OCI-LY7 (cell line): ENCODE measurements at regions not wholly inside any gene's neighbourhood (a gene's known extent, or its start where the extent isn't known, plus 50 kb on each side); places are given as distances from the start of the nearest gene placed in this dataset.

Experiments used
- BruUV-seq: library from RNA; stranded (reverse); fragments of 400-500 nt; replicated peaks from 2 replicates; lab custom pipeline; 2021; lab: Mats Ljungman, UMichigan
- CTCF ChIA-PET: fragments of 300-600 bp; sonication (Branson Sonifier 250); formaldehyde crosslinking; loops from one replicate; lab custom pipeline; 2022; ENCODE audit warnings: antibody characterized with exemption; ENCODE audit not compliant: unreplicated experiment; lab: Charles Lee
- POLR2A ChIA-PET: fragments of 300-600 bp; sonication (Branson Sonifier 250); formaldehyde crosslinking; loops from one replicate; lab custom pipeline; 2022; ENCODE audit warnings: antibody characterized with exemption; lab: Charles Lee
- DNase-seq: peaks from one replicate; pipeline ENCODE4 v3.0.0-alpha.2; 2015; ENCODE audit warnings: low spot score
- H2AFZ ChIP-seq: fragments of 200-600 bp; sonication (generic), shearing (Covaris generic); 2 replicates; pipeline ENCODE4 v1.6.1; 2014; ENCODE audit warnings: mild to moderate bottlenecking, antibody characterized with exemption, low read length, moderate library complexity
- H3K27ac ChIP-seq: fragments of 200-600 bp; sonication (generic); 2 replicates; pipeline ENCODE4 v1.5.1; 2014; ENCODE audit warnings: mixed run types, low read depth, mild to moderate bottlenecking, moderate library complexity, low read length, inconsistent platforms; ENCODE audit not compliant: poor library complexity, severe bottlenecking
- H3K36me3 ChIP-seq: fragments of 200-600 bp; sonication (generic); 2 replicates; pipeline ENCODE4 v1.6.1; 2014; ENCODE audit warnings: mild to moderate bottlenecking, antibody characterized with exemption, low read length, moderate library complexity, mixed read lengths; ENCODE audit not compliant: insufficient read depth
- H3K4me1 ChIP-seq: fragments of 200-600 bp; sonication (generic); 2 replicates; pipeline ENCODE4 v1.5.1; 2014; ENCODE audit warnings: mild to moderate bottlenecking, low read length; ENCODE audit not compliant: insufficient read depth, poor library complexity, severe bottlenecking
- H3K4me2 ChIP-seq: fragments of 200-600 bp; sonication (generic); 2 replicates; pipeline ENCODE4 v1.6.1; 2014; ENCODE audit warnings: mild to moderate bottlenecking, low read length
- H3K4me3 ChIP-seq: fragments of 200-600 bp; sonication (generic); 2 replicates; pipeline ENCODE4 v1.5.1; 2014; ENCODE audit warnings: mild to moderate bottlenecking, low read depth, low read length; ENCODE audit not compliant: poor library complexity, severe bottlenecking
- H3K79me2 ChIP-seq: fragments of 200-600 bp; sonication (generic); 2 replicates; pipeline ENCODE4 v1.6.1; 2016; ENCODE audit warnings: low read depth, mild to moderate bottlenecking, low read length, moderate library complexity, mixed read lengths; ENCODE audit not compliant: insufficient read depth
- H3K9me2 ChIP-seq: fragments of 200-600 bp; sonication (generic); 2 replicates; pipeline ENCODE4 v1.6.1; 2016; ENCODE audit warnings: mild to moderate bottlenecking, low read length, mixed read lengths; ENCODE audit not compliant: insufficient read depth
- H3K9me3 ChIP-seq: fragments of 200-600 bp; sonication (generic); 2 replicates; pipeline ENCODE4 v1.6.1; 2014; ENCODE audit warnings: mild to moderate bottlenecking, mixed run types, low read length, mixed read lengths
- H4K20me1 ChIP-seq: fragments of 200-600 bp; sonication (generic); 2 replicates; pipeline ENCODE4 v1.6.1; 2014; ENCODE audit warnings: mild to moderate bottlenecking, antibody characterized with exemption, low read length, moderate library complexity, mixed read lengths; ENCODE audit not compliant: insufficient read depth
- EZH2phosphoT487 ChIP-seq: fragments of 200-600 bp; sonication (generic); IDR thresholded peaks from 2 replicates; pipeline ENCODE4 v1.6.1; 2018; ENCODE audit warnings: low read depth, borderline replicate concordance, mild to moderate bottlenecking, mixed run types, antibody characterized with exemption, low read length, moderate library complexity, mixed read lengths
- intact Hi-C: fragments of 100-400 bp; cut with micrococcal nuclease; formaldehyde crosslinking; loops from one replicate; pipeline ENCODE4 v1.10.0; 2022; ENCODE audit not compliant: unreplicated experiment
- TF ChIP-seq, protein P1 (sequence below): fragments of 200-600 bp; sonication (generic); conservative IDR thresholded peaks from 2 replicates; pipeline ENCODE4 v1.5.1; 2014; ENCODE audit warnings: mild to moderate bottlenecking, antibody characterized with exemption, low read length, moderate library complexity, mixed read lengths

DNA sequence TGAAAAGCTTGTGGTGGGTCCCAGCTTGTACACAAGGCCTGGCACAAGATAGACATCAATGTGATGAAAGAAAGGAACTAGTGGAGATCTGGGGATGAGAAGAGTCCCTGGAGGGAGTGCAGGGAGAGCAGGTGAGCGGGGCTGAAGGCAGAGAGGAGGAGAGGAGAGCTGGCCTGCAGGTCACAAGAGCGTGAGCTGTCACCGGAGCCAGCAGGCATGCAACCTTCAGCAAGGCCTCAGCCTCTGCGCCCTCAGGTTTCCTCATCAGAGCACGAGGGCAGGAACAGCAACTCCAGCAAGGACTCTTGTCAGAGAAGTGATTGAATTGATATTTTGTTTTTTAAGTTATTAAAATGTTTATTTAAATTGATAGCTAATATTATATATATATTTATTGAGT is 188.6 kb downstream of the CXCL12 start:
- BruUV-seq = no TSS peak
- Histone ChIP-seq H3K9me3 (no peaks in the 10 kb centered on the region), H3K4me2 (no peak overlapping the region), H3K9me2 (no peaks in the 10 kb centered on the region), H2AFZ (no peak overlapping the region), H4K20me1 (no peaks in the 10 kb centered on the region), H3K27ac (no peak overlapping the region), H3K36me3 (no peaks in the 10 kb centered on the region), H3K4me3 (no peak overlapping the region), H3K79me2 (no peaks in the 10 kb centered on the region), H3K4me1 (no peaks in the 10 kb centered on the region)
- DNase-seq = no peak
- ChIA-PET POLR2A (no interaction called here), CTCF (no interaction called here)
- intact Hi-C loops = loop anchor here (10.0 kb wide), 1 partner anchor 62 kb away; no protein-coding TSS in a partner anchor
- no peak for TF ChIP-seq EZH2phosphoT487
- TF ChIP-seq, protein P1, sequence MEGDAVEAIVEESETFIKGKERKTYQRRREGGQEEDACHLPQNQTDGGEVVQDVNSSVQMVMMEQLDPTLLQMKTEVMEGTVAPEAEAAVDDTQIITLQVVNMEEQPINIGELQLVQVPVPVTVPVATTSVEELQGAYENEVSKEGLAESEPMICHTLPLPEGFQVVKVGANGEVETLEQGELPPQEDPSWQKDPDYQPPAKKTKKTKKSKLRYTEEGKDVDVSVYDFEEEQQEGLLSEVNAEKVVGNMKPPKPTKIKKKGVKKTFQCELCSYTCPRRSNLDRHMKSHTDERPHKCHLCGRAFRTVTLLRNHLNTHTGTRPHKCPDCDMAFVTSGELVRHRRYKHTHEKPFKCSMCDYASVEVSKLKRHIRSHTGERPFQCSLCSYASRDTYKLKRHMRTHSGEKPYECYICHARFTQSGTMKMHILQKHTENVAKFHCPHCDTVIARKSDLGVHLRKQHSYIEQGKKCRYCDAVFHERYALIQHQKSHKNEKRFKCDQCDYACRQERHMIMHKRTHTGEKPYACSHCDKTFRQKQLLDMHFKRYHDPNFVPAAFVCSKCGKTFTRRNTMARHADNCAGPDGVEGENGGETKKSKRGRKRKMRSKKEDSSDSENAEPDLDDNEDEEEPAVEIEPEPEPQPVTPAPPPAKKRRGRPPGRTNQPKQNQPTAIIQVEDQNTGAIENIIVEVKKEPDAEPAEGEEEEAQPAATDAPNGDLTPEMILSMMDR = no peak

DNA sequence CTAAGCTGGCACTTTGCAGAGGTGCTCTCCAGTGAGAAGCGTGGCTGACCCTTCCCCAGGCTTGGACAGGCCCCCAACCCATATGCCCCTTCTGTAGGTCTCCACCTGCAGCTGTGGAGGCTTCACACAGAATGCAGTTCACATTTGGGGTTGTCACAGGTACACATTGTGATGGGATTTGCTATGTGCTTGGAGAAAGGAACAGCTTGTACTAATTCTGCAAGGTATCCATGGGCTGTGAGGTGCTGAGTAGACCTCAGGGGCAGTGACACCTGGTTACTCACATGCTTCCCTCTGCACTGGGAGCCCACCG is 188.9 kb downstream of the CXCL12 start:
- Histone ChIP-seq H3K4me2 (no peak overlapping the region), H4K20me1 (no peaks in the 10 kb centered on the region), H3K9me3 (no peaks in the 10 kb centered on the region), H3K36me3 (no peaks in the 10 kb centered on the region), H3K79me2 (no peaks in the 10 kb centered on the region), H2AFZ (no peak overlapping the region), H3K4me1 (no peaks in the 10 kb centered on the region), H3K4me3 (no peak overlapping the region), H3K9me2 (no peaks in the 10 kb centered on the region), H3K27ac (no peak overlapping the region)
- BruUV-seq = no TSS peak
- intact Hi-C loops = loop anchor here (10.0 kb wide), 1 partner anchor 61 kb away; no protein-coding TSS in a partner anchor
- ChIA-PET CTCF (no interaction called here), POLR2A (no interaction called here)
- TF ChIP-seq EZH2phosphoT487 = no peak
- TF ChIP-seq, protein P1 = no peak
- DNase-seq = no peak

DNA sequence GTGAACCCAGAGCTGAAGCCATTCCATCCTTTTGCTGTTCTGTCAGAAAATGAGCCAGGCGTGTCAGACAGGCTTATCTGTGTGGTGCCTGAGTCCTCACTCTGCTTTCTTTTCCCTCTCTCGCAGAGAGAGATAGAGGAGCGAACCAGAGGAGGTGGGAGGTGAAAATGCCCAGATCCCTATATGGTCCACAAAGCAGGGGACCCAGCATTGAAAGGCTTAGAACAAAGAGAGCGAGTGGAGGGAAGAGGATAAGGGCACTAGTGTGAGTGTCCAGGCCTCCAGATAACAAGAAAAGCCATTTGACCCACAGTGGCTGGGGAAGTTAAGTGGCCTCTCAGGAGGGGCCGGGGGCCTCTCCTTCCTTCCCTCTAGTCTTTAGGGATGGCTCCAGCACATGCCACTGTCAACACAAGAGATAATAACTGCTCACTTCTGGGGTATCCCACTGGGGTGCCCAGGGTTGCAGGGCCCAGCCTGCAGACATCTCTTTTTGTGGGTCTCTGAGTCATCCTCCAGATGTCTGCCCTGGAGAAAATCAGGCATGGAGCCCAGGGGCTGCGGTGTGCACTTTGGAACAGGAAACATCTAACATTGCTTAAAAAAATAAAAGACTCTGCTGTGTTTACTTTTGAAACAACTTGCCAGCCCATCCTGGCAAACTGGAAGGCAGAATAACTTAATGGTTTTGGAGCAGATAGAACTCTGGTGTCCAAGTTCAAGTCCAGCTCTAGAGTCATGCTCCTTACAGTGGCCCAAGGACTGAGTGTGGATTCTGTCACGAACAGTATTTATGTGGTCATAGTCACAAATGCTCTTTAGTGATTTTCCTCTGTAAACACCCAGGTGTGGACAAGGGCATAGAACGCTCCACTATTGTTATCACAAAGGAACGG is 189.5 kb downstream of the CXCL12 start:
- no peaks in the 10 kb centered on the region for H3K4me1 ChIP-seq
- TF ChIP-seq, protein P1 = no peak
- TF ChIP-seq EZH2phosphoT487 = no peak
- no peaks in the 10 kb centered on the region for H3K9me3 ChIP-seq
- H3K27ac ChIP-seq = no peak overlapping the region
- H2AFZ ChIP-seq = no peak overlapping the region
- no TSS peak for BruUV-seq
- no peaks in the 10 kb centered on the region for H3K9me2 ChIP-seq
- intact Hi-C loops = loop anchor here (10.0 kb wide), 1 partner anchor 61 kb away; no protein-coding TSS in a partner anchor
- no peaks in the 10 kb centered on the region for H4K20me1 ChIP-seq
- DNase-seq = no peak
- H3K4me3 ChIP-seq = no peak overlapping the region
- POLR2A ChIA-PET = no interaction called here
- no peak overlapping the region for H3K4me2 ChIP-seq
- H3K79me2 ChIP-seq = no peaks in the 10 kb centered on the region
- H3K36me3 ChIP-seq = no peaks in the 10 kb centered on the region
- CTCF ChIA-PET = no interaction called here
